Lung (tissue), 11 donors: ENCODE measurements at regions not wholly inside any gene's neighbourhood (a gene's known extent, or its start where the extent isn't known, plus 50 kb on each side); places are given as distances from the start of the nearest gene placed in this dataset.

ENCODE experiments used
- ATAC-seq: fragments of 200-7000 bp; cut with Tn5 transposase; one replicate; pipeline ENCODE4 v1.9.1; 2020; ENCODE audit warnings: moderate number of reproducible peaks; ENCODE audit not compliant: insufficient read depth, low FRiP score
- DNase-seq, 3 donors: peaks; one replicate each; pipeline ENCODE4 v3.0.0-alpha.2; 2013 to 2017
- H3K27ac ChIP-seq, 2 donors: one replicate each; pipeline ENCODE4 v1.5.1; 2013; ENCODE audit warnings: mild to moderate bottlenecking in 2 of 2, moderate library complexity in 2 of 2, control low read depth in 1 of 2, inconsistent platforms in 1 of 2, low read depth in 1 of 2, low read length in 1 of 2
- H3K27me3 ChIP-seq, 3 donors: one replicate each; pipeline ENCODE4 v1.5.1; 2013; ENCODE audit warnings: low read length in 2 of 3; ENCODE audit not compliant: control insufficient read depth in 3 of 3, insufficient read depth in 3 of 3
- H3K36me3 ChIP-seq, 4 donors: one replicate each; pipeline ENCODE4 v1.5.1; 2013; ENCODE audit warnings: low read length in 4 of 4, mild to moderate bottlenecking in 1 of 4, moderate library complexity in 1 of 4; ENCODE audit not compliant: control insufficient read depth in 4 of 4, insufficient read depth in 4 of 4
- H3K4me1 ChIP-seq, 5 donors: one replicate each; pipeline ENCODE4 v1.5.1; 2013; ENCODE audit warnings: low read length in 5 of 5, mild to moderate bottlenecking in 2 of 5, moderate library complexity in 1 of 5; ENCODE audit not compliant: control insufficient read depth in 5 of 5, insufficient read depth in 5 of 5
- H3K4me3 ChIP-seq: one replicate; pipeline ENCODE4 v1.5.1; 2013; ENCODE audit warnings: mild to moderate bottlenecking, control low read depth, moderate library complexity
- H3K9ac ChIP-seq, 2 donors: one replicate each; pipeline ENCODE4 v1.5.1; 2013; ENCODE audit warnings: low read length in 2 of 2, control low read depth in 1 of 2; ENCODE audit not compliant: insufficient read depth in 1 of 2
- H3K9me3 ChIP-seq, 4 donors: one replicate each; pipeline ENCODE4 v1.5.1; 2013; ENCODE audit warnings: low read length in 3 of 4, mild to moderate bottlenecking in 1 of 4, moderate library complexity in 1 of 4; ENCODE audit not compliant: control insufficient read depth in 4 of 4, insufficient read depth in 3 of 4
- CTCF ChIP-seq: IDR thresholded peaks from 2 replicates; pipeline ENCODE4 v1.5.1; 2012; ENCODE audit warnings: mild to moderate bottlenecking; ENCODE audit errors: control extremely low read depth, extremely low read depth
- WGBS, 2 donors: extraction: QIAGEN DNeasy Blood & Tissue Kit; methylation state at CpG; one replicate each; pipeline ENCODE4 v1.1.7; 2013; 5-methylcytosine and 5-hydroxymethylcytosine counted together
- donor health status: control.
- donor health status: control.
- donor health status: Bipolar disorder and iron deficiency.
- donor health status: healthy.
- donor health status: DM: yes; HTN: yes; CAD: no.

GRCh38 chr15:68488966-68489365, 57.0 kb upstream of the ITGA11 start:
- 82 to 89% methylated on average over 5 of the region's 5 CpGs for WGBS, 2 donors
- no peak for DNase-seq
- peaks cover 0 to 5% (median 0%) of the 10 kb centered on the region in 5 donors for H3K4me1 ChIP-seq
- no peak for TF ChIP-seq CTCF
- peaks cover 0 to 4% (median 0%) of the 10 kb centered on the region in 3 donors for H3K27me3 ChIP-seq
- no peaks in the 10 kb centered on the region for H3K36me3 ChIP-seq
- no peak overlapping the region for H3K27ac ChIP-seq
- no peak overlapping the region for H3K9ac ChIP-seq
- H3K9me3 ChIP-seq = no peaks in the 10 kb centered on the region
- no peak for ATAC-seq
- H3K4me3 ChIP-seq = no peak overlapping the region

GRCh38 chr15:68489421-68489820, 57.5 kb upstream of the ITGA11 start:
- Histone ChIP-seq H3K36me3 (no peaks in the 10 kb centered on the region), H3K9me3 (no peaks in the 10 kb centered on the region), H3K27me3 (peaks cover 0 to 4% (median 0%) of the 10 kb centered on the region in 3 donors), H3K4me3 (no peak overlapping the region), H3K9ac (no peak overlapping the region), H3K4me1 (peaks cover 0 to 5% (median 0%) of the 10 kb centered on the region in 5 donors), H3K27ac (no peak overlapping the region)
- no peak for TF ChIP-seq CTCF
- 63 to 67% methylated on average over 3 of the region's 3 CpGs for WGBS, 2 donors
- no peak for ATAC-seq
- DNase-seq = no peak

- Histone ChIP-seq H3K4me3 (no peak overlapping the region), H3K9ac (no peak overlapping the region), H3K9me3 (no peaks in the 10 kb centered on the region), H3K27me3 (peaks cover 0 to 4% (median 0%) of the 10 kb centered on the region in 3 donors), H3K4me1 (peaks cover 0 to 3% (median 0%) of the 10 kb centered on the region in 5 donors), H3K27ac (no peak overlapping the region), H3K36me3 (no peaks in the 10 kb centered on the region)
- ATAC-seq = no peak
- WGBS, 2 donors = 87 to 88% methylated on average over 5 of the region's 5 CpGs
- no peak for DNase-seq
- no peak for TF ChIP-seq CTCF
These were observed 59.6 kb upstream of the ITGA11 start for GRCh38 chr15:68491415-68492106.

GRCh38 chr15:68492855-68493254, 60.9 kb upstream of the ITGA11 start:
- H3K9ac ChIP-seq = no peak overlapping the region
- no peaks in the 10 kb centered on the region for H3K9me3 ChIP-seq
- peaks cover 0 to 3% (median 0%) of the 10 kb centered on the region in 5 donors for H3K4me1 ChIP-seq
- H3K4me3 ChIP-seq = no peak overlapping the region
- H3K36me3 ChIP-seq = no peaks in the 10 kb centered on the region
- peaks cover 0 to 4% (median 0%) of the 10 kb centered on the region in 3 donors for H3K27me3 ChIP-seq
- H3K27ac ChIP-seq = no peak overlapping the region
- no peak for TF ChIP-seq CTCF
- DNase-seq = no peak
- 64 to 71% methylated on average over 4 of the region's 4 CpGs for WGBS, 2 donors
- no peak for ATAC-seq
